ENCODE measurements at regions not wholly inside any gene's neighbourhood (a gene's known extent, or its start where the extent isn't known, plus 50 kb on each side); places are given as distances from the start of the nearest gene placed in this dataset.

- Mint-ChIP-seq H3K27me3 (no peaks in the 10 kb centered on the region), H3K4me1 (peaks cover 28% of the 10 kb centered on the region), H3K27ac (no peak overlapping the region), H3K36me3 (peaks cover 16% of the 10 kb centered on the region), H3K9me3 (no peaks in the 10 kb centered on the region), H3K4me3 (no peak overlapping the region)
- no peak for DNase-seq (ENCODE audit: low spot score in 2 of 2)
- no peak for ATAC-seq (ENCODE audit: low read depth)
These were observed 52.0 kb upstream of the KCTD7 start for GRCh38 chr7:66576646-66577045.
